ENCODE measurements at regions not wholly inside any gene's neighbourhood (a gene's known extent, or its start where the extent isn't known, plus 50 kb on each side); places are given as distances from the start of the nearest gene placed in this dataset.

DNA sequence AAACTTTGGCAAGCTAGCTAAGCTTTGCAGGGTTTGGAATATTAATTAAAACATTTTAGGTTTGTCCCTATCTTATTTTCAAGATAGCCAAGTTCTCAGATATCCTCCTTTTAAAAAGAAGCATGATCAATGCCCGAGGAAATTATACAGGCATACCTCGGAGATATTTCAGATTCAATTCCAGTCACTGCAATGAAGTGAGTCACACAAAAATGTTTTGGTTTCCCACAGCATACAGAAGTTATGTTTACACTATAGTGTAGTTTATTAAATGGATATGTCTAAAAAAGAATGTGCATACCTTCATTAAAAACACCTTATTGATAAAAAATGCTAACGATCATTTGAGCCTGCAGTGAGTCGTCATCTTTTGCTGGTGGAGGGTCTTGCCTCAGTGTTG lies 382.9 kb upstream of the NPVF start:
- TF ChIP-seq POLR2A (IDR thresholded peaks at IDR 0.05) (no peak), CTCF (IDR thresholded peaks at IDR 0.05) (no peak)
- intact Hi-C loops (cut with DNase I; ENCODE audit: low total_unique reads) = no loop called here
- H3K4me3 ChIP-seq (ENCODE audit: low read depth, poor library complexity, severe bottlenecking) = no peak overlapping the region
- 87 to 89% methylated on average over 4 of the region's 4 CpGs for WGBS, 2 donors
- DNase-seq (ENCODE audit: low spot score in 2 of 2) = no peak

DNA sequence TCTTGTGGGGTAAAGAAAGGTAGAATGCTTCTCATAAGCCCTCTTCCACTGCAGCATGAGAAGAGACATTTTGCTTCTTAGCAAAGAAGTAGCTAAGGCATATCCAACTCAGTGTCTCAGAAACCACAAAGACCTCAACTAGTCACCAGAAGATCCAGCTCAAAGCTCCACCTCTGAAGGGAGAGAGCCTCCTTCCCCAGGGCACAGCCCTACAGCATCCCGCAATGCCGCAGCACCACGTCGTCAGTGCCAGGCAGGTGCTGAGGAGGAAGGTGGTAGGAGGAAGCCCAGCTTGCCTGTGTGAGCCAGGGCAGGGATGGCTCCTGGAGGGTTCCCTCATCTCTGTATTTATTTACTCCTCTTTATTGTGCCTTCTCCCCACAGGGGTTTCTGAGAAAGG lies 385.6 kb upstream of the NPVF start:
- intact Hi-C loops (cut with DNase I; ENCODE audit: low total_unique reads) = no loop called here
- no peak overlapping the region for H3K4me3 ChIP-seq (ENCODE audit: low read depth, poor library complexity, severe bottlenecking)
- WGBS, 2 donors = 82 to 95% methylated on average over 4 of the region's 4 CpGs
- no peak for DNase-seq (ENCODE audit: low spot score in 2 of 2)
- no peak for TF ChIP-seq POLR2A (IDR thresholded peaks at IDR 0.05)
- TF ChIP-seq CTCF (IDR thresholded peaks at IDR 0.05) = no peak

- intact Hi-C loops (cut with DNase I; ENCODE audit: low total_unique reads) = no loop called here
- no peak for TF ChIP-seq CTCF (IDR thresholded peaks at IDR 0.05)
- TF ChIP-seq POLR2A (IDR thresholded peaks at IDR 0.05) = no peak
- WGBS, 2 donors = 76% methylated on average over 3 of the region's 3 CpGs
- H3K4me3 ChIP-seq (ENCODE audit: low read depth, poor library complexity, severe bottlenecking) = no peak overlapping the region
- DNase-seq (ENCODE audit: low spot score in 2 of 2) = no peak
Observed at GRCh38 chr7:25614415-25614814, 386.1 kb upstream of the NPVF start.

- intact Hi-C loops (cut with DNase I; ENCODE audit: low total_unique reads) = no loop called here
- no peak for DNase-seq (ENCODE audit: low spot score in 2 of 2)
- 67 to 73% methylated on average over 4 of the region's 4 CpGs for WGBS, 2 donors
- no peak overlapping the region for H3K4me3 ChIP-seq (ENCODE audit: low read depth, poor library complexity, severe bottlenecking)
- TF ChIP-seq CTCF (IDR thresholded peaks at IDR 0.05) = no peak
- TF ChIP-seq POLR2A (IDR thresholded peaks at IDR 0.05) = no peak
Observed at GRCh38 chr7:25615003-25615402, 386.7 kb upstream of the NPVF start.

GRCh38 chr7:25615593-25615992 lies 387.3 kb upstream of the NPVF start:
- WGBS, 2 donors = 83 to 84% methylated on average over 5 of the region's 5 CpGs
- DNase-seq (ENCODE audit: low spot score in 2 of 2) = no peak
- H3K4me3 ChIP-seq (ENCODE audit: low read depth, poor library complexity, severe bottlenecking) = no peak overlapping the region
- TF ChIP-seq POLR2A (IDR thresholded peaks at IDR 0.05) (no peak), CTCF (IDR thresholded peaks at IDR 0.05) (no peak)
- intact Hi-C loops (cut with DNase I; ENCODE audit: low total_unique reads) = no loop called here

- no peak for TF ChIP-seq POLR2A (IDR thresholded peaks at IDR 0.05)
Observed at GRCh38 chr7:25617214-25617613, 388.9 kb upstream of the NPVF start.

More at GRCh38 chr7:25617214-25617613, 388.9 kb upstream of the NPVF start:
- 79 to 80% methylated on average over 4 of the region's 4 CpGs for whole genome bisulfite sequencing, 2 donors
- intact Hi-C loops (cut with DNase I; ENCODE audit: low total_unique reads) = no loop called here
- no peak overlapping the region for H3K4me3 ChIP-seq (ENCODE audit: low read depth, poor library complexity, severe bottlenecking)
- no peak for DNase-seq (ENCODE audit: low spot score in 2 of 2)
